ENCODE measurements at regions not wholly inside any gene's neighbourhood (a gene's known extent, or its start where the extent isn't known, plus 50 kb on each side); places are given as distances from the start of the nearest gene placed in this dataset.

DNA sequence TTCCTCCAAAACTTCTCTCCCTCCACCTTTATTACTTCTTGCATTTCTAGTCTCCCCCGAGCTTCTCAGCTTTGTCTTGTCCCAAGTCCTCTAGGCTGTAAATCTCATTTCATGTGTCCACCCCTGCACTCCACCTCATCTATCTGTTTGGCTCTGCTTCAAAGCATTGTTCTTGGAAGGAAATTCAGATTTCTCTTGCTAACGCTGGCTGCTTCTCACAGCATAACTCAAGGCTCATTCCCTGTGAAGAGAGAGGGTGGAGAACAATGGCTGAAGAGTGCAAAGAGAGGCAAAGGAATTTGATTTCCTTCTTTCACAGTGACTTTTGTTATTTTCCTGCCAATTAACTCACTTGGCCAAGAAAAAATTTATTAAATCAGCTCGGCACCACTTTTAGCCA is 476.5 kb downstream of the TMEM114 start (continued):
- TF ChIP-seq, protein P1, sequence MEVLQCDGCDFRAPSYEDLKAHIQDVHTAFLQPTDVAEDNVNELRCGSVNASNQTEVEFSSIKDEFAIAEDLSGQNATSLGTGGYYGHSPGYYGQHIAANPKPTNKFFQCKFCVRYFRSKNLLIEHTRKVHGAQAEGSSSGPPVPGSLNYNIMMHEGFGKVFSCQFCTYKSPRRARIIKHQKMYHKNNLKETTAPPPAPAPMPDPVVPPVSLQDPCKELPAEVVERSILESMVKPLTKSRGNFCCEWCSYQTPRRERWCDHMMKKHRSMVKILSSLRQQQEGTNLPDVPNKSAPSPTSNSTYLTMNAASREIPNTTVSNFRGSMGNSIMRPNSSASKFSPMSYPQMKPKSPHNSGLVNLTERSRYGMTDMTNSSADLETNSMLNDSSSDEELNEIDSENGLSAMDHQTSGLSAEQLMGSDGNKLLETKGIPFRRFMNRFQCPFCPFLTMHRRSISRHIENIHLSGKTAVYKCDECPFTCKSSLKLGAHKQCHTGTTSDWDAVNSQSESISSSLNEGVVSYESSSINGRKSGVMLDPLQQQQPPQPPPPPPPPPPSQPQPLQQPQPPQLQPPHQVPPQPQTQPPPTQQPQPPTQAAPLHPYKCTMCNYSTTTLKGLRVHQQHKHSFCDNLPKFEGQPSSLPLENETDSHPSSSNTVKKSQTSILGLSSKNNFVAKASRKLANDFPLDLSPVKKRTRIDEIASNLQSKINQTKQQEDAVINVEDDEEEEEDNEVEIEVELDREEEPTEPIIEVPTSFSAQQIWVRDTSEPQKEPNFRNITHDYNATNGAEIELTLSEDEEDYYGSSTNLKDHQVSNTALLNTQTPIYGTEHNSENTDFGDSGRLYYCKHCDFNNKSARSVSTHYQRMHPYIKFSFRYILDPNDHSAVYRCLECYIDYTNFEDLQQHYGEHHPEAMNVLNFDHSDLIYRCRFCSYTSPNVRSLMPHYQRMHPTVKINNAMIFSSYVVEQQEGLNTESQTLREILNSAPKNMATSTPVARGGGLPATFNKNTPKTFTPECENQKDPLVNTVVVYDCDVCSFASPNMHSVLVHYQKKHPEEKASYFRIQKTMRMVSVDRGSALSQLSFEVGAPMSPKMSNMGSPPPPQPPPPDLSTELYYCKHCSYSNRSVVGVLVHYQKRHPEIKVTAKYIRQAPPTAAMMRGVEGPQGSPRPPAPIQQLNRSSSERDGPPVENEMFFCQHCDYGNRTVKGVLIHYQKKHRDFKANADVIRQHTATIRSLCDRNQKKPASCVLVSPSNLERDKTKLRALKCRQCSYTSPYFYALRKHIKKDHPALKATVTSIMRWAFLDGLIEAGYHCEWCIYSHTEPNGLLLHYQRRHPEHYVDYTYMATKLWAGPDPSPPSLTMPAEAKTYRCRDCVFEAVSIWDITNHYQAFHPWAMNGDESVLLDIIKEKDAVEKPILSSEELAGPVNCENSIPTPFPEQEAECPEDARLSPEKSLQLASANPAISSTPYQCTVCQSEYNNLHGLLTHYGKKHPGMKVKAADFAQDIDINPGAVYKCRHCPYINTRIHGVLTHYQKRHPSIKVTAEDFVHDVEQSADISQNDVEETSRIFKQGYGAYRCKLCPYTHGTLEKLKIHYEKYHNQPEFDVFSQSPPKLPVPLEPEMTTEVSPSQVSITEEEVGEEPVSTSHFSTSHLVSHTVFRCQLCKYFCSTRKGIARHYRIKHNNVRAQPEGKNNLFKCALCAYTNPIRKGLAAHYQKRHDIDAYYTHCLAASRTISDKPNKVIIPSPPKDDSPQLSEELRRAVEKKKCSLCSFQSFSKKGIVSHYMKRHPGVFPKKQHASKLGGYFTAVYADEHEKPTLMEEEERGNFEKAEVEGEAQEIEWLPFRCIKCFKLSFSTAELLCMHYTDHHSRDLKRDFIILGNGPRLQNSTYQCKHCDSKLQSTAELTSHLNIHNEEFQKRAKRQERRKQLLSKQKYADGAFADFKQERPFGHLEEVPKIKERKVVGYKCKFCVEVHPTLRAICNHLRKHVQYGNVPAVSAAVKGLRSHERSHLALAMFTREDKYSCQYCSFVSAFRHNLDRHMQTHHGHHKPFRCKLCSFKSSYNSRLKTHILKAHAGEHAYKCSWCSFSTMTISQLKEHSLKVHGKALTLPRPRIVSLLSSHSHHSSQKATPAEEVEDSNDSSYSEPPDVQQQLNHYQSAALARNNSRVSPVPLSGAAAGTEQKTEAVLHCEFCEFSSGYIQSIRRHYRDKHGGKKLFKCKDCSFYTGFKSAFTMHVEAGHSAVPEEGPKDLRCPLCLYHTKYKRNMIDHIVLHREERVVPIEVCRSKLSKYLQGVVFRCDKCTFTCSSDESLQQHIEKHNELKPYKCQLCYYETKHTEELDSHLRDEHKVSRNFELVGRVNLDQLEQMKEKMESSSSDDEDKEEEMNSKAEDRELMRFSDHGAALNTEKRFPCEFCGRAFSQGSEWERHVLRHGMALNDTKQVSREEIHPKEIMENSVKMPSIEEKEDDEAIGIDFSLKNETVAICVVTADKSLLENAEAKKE (CRISPR knock-in tag; IDR thresholded peaks at IDR 0.05), result no peak
- TF ChIP-seq ZNF114 (CRISPR knock-in tag; IDR thresholded peaks at IDR 0.05), result no peak
- TF ChIP-seq, protein P2, sequence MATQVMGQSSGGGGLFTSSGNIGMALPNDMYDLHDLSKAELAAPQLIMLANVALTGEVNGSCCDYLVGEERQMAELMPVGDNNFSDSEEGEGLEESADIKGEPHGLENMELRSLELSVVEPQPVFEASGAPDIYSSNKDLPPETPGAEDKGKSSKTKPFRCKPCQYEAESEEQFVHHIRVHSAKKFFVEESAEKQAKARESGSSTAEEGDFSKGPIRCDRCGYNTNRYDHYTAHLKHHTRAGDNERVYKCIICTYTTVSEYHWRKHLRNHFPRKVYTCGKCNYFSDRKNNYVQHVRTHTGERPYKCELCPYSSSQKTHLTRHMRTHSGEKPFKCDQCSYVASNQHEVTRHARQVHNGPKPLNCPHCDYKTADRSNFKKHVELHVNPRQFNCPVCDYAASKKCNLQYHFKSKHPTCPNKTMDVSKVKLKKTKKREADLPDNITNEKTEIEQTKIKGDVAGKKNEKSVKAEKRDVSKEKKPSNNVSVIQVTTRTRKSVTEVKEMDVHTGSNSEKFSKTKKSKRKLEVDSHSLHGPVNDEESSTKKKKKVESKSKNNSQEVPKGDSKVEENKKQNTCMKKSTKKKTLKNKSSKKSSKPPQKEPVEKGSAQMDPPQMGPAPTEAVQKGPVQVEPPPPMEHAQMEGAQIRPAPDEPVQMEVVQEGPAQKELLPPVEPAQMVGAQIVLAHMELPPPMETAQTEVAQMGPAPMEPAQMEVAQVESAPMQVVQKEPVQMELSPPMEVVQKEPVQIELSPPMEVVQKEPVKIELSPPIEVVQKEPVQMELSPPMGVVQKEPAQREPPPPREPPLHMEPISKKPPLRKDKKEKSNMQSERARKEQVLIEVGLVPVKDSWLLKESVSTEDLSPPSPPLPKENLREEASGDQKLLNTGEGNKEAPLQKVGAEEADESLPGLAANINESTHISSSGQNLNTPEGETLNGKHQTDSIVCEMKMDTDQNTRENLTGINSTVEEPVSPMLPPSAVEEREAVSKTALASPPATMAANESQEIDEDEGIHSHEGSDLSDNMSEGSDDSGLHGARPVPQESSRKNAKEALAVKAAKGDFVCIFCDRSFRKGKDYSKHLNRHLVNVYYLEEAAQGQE (IDR thresholded peaks at IDR 0.05; ENCODE audit: unreplicated experiment), result no peak
- TF ChIP-seq STAT1 (IDR thresholded peaks at IDR 0.05; ENCODE audit: unreplicated experiment), result no peak
- TF ChIP-seq EZH2 (IDR thresholded peaks at IDR 0.05; ENCODE audit: low read depth, unreplicated experiment), result no peak
- TF ChIP-seq JUNB (IDR thresholded peaks at IDR 0.05; ENCODE audit: unreplicated experiment), result no peak
- TF ChIP-seq, protein P3, sequence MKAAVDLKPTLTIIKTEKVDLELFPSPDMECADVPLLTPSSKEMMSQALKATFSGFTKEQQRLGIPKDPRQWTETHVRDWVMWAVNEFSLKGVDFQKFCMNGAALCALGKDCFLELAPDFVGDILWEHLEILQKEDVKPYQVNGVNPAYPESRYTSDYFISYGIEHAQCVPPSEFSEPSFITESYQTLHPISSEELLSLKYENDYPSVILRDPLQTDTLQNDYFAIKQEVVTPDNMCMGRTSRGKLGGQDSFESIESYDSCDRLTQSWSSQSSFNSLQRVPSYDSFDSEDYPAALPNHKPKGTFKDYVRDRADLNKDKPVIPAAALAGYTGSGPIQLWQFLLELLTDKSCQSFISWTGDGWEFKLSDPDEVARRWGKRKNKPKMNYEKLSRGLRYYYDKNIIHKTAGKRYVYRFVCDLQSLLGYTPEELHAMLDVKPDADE (IDR thresholded peaks at IDR 0.05), result no peak
- no peak for TF ChIP-seq CREB1 (CRISPR knock-in tag; IDR thresholded peaks at IDR 0.05; ENCODE audit: low read depth)
- TF ChIP-seq EZH2phosphoT487 (IDR thresholded peaks at IDR 0.05; ENCODE audit: unreplicated experiment), result no peak

Measured in GM23338 (cell line).